Breast epithelium (tissue), 4 donors: ENCODE measurements at regions not wholly inside any gene's neighbourhood (a gene's known extent, or its start where the extent isn't known, plus 50 kb on each side); places are given as distances from the start of the nearest gene placed in this dataset.

ENCODE experiments used
- DNase-seq, 2 donors: peaks; one replicate each; pipeline ENCODE4 v3.0.0-alpha.2; 2019; ENCODE audit warnings: low spot score in 2 of 2
- H3K27ac ChIP-seq, 2 donors: fragments of 200-600 bp; sonication (generic) in 1 of 2; one replicate each; pipeline ENCODE4 v1.5.1; 2016 to 2019; ENCODE audit warnings: mild to moderate bottlenecking in 1 of 2
- H3K27me3 ChIP-seq, 2 donors: fragments of 200-600 bp; sonication (generic) in 1 of 2; one replicate each; pipeline versions ENCODE4 v1.5.1 to v1.6.0; 2017 to 2019; ENCODE audit warnings: control low read depth in 1 of 2, mild to moderate bottlenecking in 1 of 2
- H3K36me3 ChIP-seq: fragments of 200-600 bp; one replicate; pipeline ENCODE4 v1.5.1; 2019
- H3K4me1 ChIP-seq, 2 donors: fragments of 200-600 bp; sonication (generic); one replicate each; pipeline ENCODE4 v1.5.1; 2016 to 2019; ENCODE audit warnings: control low read depth in 1 of 2
- H3K4me3 ChIP-seq, 3 donors: fragments of 200-600 bp; sonication (generic); 1 replicate in 2 of 3; 2 replicates in 1 of 3; pipeline ENCODE4 v1.5.1; 2016 to 2019; ENCODE audit warnings: mild to moderate bottlenecking in 3 of 3, moderate library complexity in 2 of 3
- H3K9me3 ChIP-seq, 2 donors: fragments of 200-600 bp; sonication (generic) in 1 of 2; one replicate each; pipeline ENCODE4 v1.5.1; 2016 to 2019; ENCODE audit warnings: control low read depth in 1 of 2
- CTCF ChIP-seq, 3 donors: fragments of 450-650 bp; IDR thresholded peaks; one replicate each; pipeline ENCODE4 v1.5.1; 2016 to 2017; ENCODE audit warnings: antibody characterized with exemption in 3 of 3, mild to moderate bottlenecking in 3 of 3, moderate library complexity in 3 of 3
- POLR2A ChIP-seq: fragments of 450-650 bp; IDR thresholded peaks from one replicate; pipeline ENCODE4 v1.6.1; 2016; ENCODE audit warnings: antibody characterized with exemption, mild to moderate bottlenecking, moderate library complexity
- POLR2AphosphoS5 ChIP-seq, 3 donors: sonication (generic); formaldehyde crosslinking; IDR thresholded peaks; one replicate each; pipeline ENCODE4 v1.6.1; 2017; ENCODE audit warnings: antibody characterized with exemption in 3 of 3
- intact Hi-C: fragments of 100-400 bp; cut with DNase I; formaldehyde crosslinking; loops from one replicate; pipeline ENCODE4 v1.15.1; 2023; ENCODE audit warnings: low total_unique reads

DNA sequence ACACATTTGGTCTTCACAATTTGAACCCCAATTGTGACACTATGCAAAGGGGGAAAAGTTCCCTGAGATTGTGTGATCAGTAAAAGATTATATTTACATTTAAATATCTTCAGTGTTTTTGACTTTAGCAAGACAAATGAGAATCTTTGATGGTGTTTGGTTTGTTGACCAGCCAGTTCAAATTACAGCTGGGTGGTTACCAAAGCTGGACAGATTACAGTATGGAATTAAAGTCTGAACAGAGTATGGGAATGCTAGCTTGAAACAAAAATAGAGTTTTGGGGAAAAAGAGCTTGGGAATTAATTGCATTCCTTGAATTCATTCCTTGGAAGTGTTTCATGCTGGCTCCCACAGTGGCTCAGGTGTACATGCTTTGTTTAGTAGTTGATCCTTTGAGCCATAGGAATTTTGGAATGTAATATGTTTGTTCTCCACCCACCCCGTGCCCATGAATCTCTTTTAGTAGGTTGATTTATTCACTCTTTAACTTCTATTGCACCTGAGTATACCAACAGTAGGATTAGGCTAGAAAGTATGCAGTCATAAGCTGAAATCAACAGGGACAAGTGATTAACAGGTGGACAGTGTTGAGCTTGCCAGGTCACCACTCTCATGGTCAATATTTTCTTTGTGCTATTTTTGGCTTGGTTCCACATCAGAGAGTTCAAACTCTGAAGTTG, 81.1 kb upstream of the HELT start:
- TF ChIP-seq CTCF (IDR thresholded peaks at IDR 0.05) (no peak), POLR2A (no peak), POLR2AphosphoS5 (IDR thresholded peaks at IDR 0.05) (no peak)
- no peaks in the 10 kb centered on the region for H3K9me3 ChIP-seq

GRCh38 chr4:184937745-184938144, 80.5 kb upstream of the HELT start:
- Histone ChIP-seq H3K4me3 (no peak overlapping the region), H3K4me1 (no peaks in the 10 kb centered on the region), H3K27me3 (no peaks in the 10 kb centered on the region), H3K36me3 (no peaks in the 10 kb centered on the region), H3K9me3 (no peaks in the 10 kb centered on the region), H3K27ac (no peak overlapping the region)
- TF ChIP-seq CTCF (IDR thresholded peaks at IDR 0.05) (no peak), POLR2AphosphoS5 (IDR thresholded peaks at IDR 0.05) (no peak), POLR2A (no peak)
- intact Hi-C loops: no loop called here
- no peak for DNase-seq

More for the DNA sequence above, 81.1 kb upstream of the HELT start:
- Histone ChIP-seq H3K4me3 (no peak overlapping the region), H3K4me1 (no peaks in the 10 kb centered on the region), H3K27me3 (no peaks in the 10 kb centered on the region), H3K36me3 (no peaks in the 10 kb centered on the region), H3K27ac (no peak overlapping the region)
- intact Hi-C loops: no loop called here
- no peak for DNase-seq

- H3K36me3 ChIP-seq: no peaks in the 10 kb centered on the region
- TF ChIP-seq POLR2AphosphoS5 (IDR thresholded peaks at IDR 0.05) (no peak), CTCF (IDR thresholded peaks at IDR 0.05) (no peak), POLR2A (no peak)
- no peaks in the 10 kb centered on the region for H3K4me1 ChIP-seq
- DNase-seq: no peak
- no peaks in the 10 kb centered on the region for H3K27me3 ChIP-seq
- no peak overlapping the region for H3K4me3 ChIP-seq
- no peaks in the 10 kb centered on the region for H3K9me3 ChIP-seq
- intact Hi-C loops: no loop called here
- no peak overlapping the region for H3K27ac ChIP-seq
These were observed 79.4 kb upstream of the HELT start for GRCh38 chr4:184938871-184939270.

DNA sequence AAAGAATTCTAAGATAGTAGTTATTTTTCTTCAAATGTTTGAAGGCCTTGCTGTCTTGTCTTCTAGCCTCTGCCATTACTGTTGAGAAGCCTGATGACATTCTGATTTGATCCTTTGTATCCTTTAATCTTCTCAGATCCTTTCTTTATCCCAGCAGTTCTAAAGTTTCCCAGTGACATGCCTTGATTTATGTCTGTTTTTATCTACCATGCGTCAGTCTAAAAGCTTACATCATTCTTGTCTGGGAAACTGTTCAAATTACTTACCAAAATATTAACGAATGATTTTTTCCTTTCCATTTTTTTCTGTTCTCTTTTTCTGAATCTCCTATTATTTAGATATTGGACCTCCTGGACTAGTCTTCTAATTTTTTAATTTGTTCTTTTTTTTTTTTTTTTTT, 78.3 kb upstream of the HELT start:
- H3K27ac ChIP-seq: no peak overlapping the region
- TF ChIP-seq CTCF (IDR thresholded peaks at IDR 0.05) (no peak), POLR2AphosphoS5 (IDR thresholded peaks at IDR 0.05) (no peak), POLR2A (no peak)
- no peaks in the 10 kb centered on the region for H3K4me1 ChIP-seq
- H3K4me3 ChIP-seq: no peak overlapping the region
- no peaks in the 10 kb centered on the region for H3K9me3 ChIP-seq
- intact Hi-C loops: loop anchor here (5.0 kb wide), 1 partner anchor 1187 kb away; no protein-coding TSS in a partner anchor
- DNase-seq: no peak
- H3K36me3 ChIP-seq: no peaks in the 10 kb centered on the region
- no peaks in the 10 kb centered on the region for H3K27me3 ChIP-seq

GRCh38 chr4:184940500-184940899, 77.8 kb upstream of the HELT start:
- Histone ChIP-seq H3K27me3 (no peaks in the 10 kb centered on the region), H3K4me3 (no peak overlapping the region), H3K36me3 (no peaks in the 10 kb centered on the region), H3K4me1 (no peaks in the 10 kb centered on the region), H3K9me3 (no peaks in the 10 kb centered on the region), H3K27ac (no peak overlapping the region)
- TF ChIP-seq POLR2A: no peak
- no peak for TF ChIP-seq CTCF (IDR thresholded peaks at IDR 0.05)
- TF ChIP-seq POLR2AphosphoS5 (IDR thresholded peaks at IDR 0.05): no peak
- intact Hi-C loops: loop anchor here (5.0 kb wide), 1 partner anchor 1187 kb away; no protein-coding TSS in a partner anchor
- DNase-seq: no peak
